Common myeloid progenitor, CD34-positive (primary cell): ENCODE measurements at regions not wholly inside any gene's neighbourhood (a gene's known extent, or its start where the extent isn't known, plus 50 kb on each side); places are given as distances from the start of the nearest gene placed in this dataset.
"Not testable (repeated sequence)": the region's sequence is repeated elsewhere in the genome, so short reads cannot be mapped to it uniquely, and the experiment has no call there.

Experiments used
- CTCF ChIA-PET: fragments of 350-600 bp; sonication (Branson Sonifier 250); formaldehyde crosslinking; loops from one replicate; lab custom pipeline; 2021; ENCODE audit warnings: antibody characterized with exemption; lab: Charles Lee
- POLR2A ChIA-PET: fragments of 350-600 bp; sonication (Branson Sonifier 250); formaldehyde crosslinking; loops from one replicate; lab custom pipeline; 2021; ENCODE audit warnings: antibody characterized with exemption; lab: Charles Lee
- DNase-seq, 3 donors: peaks; one replicate each; pipeline versions ENCODE4 v3.0.0 to v3.0.0-alpha.2; 2013
- H3K27ac ChIP-seq, 2 experiments: 1 replicate in 1 of 2; 2 replicates in 1 of 2; pipeline ENCODE4 v1.7.0; 2013; ENCODE audit warnings: inconsistent platforms in 2 of 2, low read length in 2 of 2, mild to moderate bottlenecking in 2 of 2, low read depth in 1 of 2, moderate library complexity in 1 of 2; ENCODE audit not compliant: severe bottlenecking in 2 of 2, insufficient read depth in 1 of 2, poor library complexity in 1 of 2
- H3K27me3 ChIP-seq, 5 experiments: replicated peaks in 2 of 5; 1 replicate in 3 of 5; 2 replicates in 2 of 5; pipeline versions ENCODE4 v1.6.1 to v1.7.0; 2013; ENCODE audit warnings: low read length in 4 of 5, mild to moderate bottlenecking in 2 of 5, moderate library complexity in 2 of 5, inconsistent platforms in 1 of 5; ENCODE audit not compliant: insufficient read depth in 5 of 5, control insufficient read depth in 4 of 5
- H3K36me3 ChIP-seq, 4 experiments: 1 replicate in 2 of 4; 2 replicates in 2 of 4; pipeline versions ENCODE4 v1.6.1 to v1.7.0; 2013; ENCODE audit warnings: low read length in 3 of 4, control low read depth in 1 of 4, mild to moderate bottlenecking in 1 of 4; ENCODE audit not compliant: control insufficient read depth in 4 of 4, insufficient read depth in 4 of 4
- H3K4me1 ChIP-seq, 4 experiments: 1 replicate in 3 of 4; 2 replicates in 1 of 4; pipeline versions ENCODE4 v1.6.1 to v1.7.1; 2013; ENCODE audit warnings: low read length in 3 of 4, mild to moderate bottlenecking in 3 of 4, control low read depth in 1 of 4, inconsistent platforms in 1 of 4, moderate library complexity in 1 of 4; ENCODE audit not compliant: control insufficient read depth in 4 of 4, insufficient read depth in 4 of 4; ENCODE audit errors: control extremely low read depth in 1 of 4
- H3K4me3 ChIP-seq, 7 experiments: 1 replicate in 4 of 7; 2 replicates in 3 of 7; pipeline versions ENCODE4 v1.5.1 to v1.7.0; 2013; ENCODE audit warnings: mild to moderate bottlenecking in 7 of 7, low read length in 6 of 7, moderate library complexity in 6 of 7, inconsistent platforms in 2 of 7, low read depth in 2 of 7, control low read depth in 1 of 7; ENCODE audit not compliant: insufficient read depth in 4 of 7, control insufficient read depth in 1 of 7; ENCODE audit errors: extremely low read depth in 1 of 7
- H3K9me3 ChIP-seq, 5 experiments: 1 replicate in 4 of 5; 2 replicates in 1 of 5; pipeline versions ENCODE4 v1.6.1 to v1.7.1; 2013; ENCODE audit warnings: low read length in 4 of 5, mild to moderate bottlenecking in 2 of 5, inconsistent platforms in 1 of 5, low read depth in 1 of 5, moderate library complexity in 1 of 5; ENCODE audit not compliant: control insufficient read depth in 4 of 5, insufficient read depth in 2 of 5; ENCODE audit errors: control extremely low read depth in 1 of 5
- whole genome bisulfite sequencing: methylation state at CpG from one replicate; pipeline ENCODE4 v1.1.5; 2013; ENCODE audit not compliant: insufficient coverage; 5-methylcytosine and 5-hydroxymethylcytosine counted together

GRCh38 chr3:67127254-67127653 is 129.1 kb downstream of the KBTBD8 start:
- H3K27me3 ChIP-seq: peaks cover 0 to 2% (median 0%) of the 10 kb centered on the region in 5 experiments
- no peak overlapping the region for H3K4me3 ChIP-seq
- POLR2A ChIA-PET: no interaction called here
- no peak for DNase-seq
- WGBS: 100% methylated on average over 1 of the region's 3 CpGs
- CTCF ChIA-PET: no interaction called here
- H3K9me3 ChIP-seq: peaks cover 0 to 5% (median 0%) of the 10 kb centered on the region in 5 experiments
- H3K27ac ChIP-seq: no peak overlapping the region
- no peaks in the 10 kb centered on the region for H3K4me1 ChIP-seq
- no peaks in the 10 kb centered on the region for H3K36me3 ChIP-seq

GRCh38 chr3:67142432-67142831 is 144.3 kb downstream of the KBTBD8 start:
- no peaks in the 10 kb centered on the region for H3K9me3 ChIP-seq
- H3K36me3 ChIP-seq: no peaks in the 10 kb centered on the region
- ChIA-PET POLR2A (no interaction called here), CTCF (no interaction called here)
- H3K4me3 ChIP-seq: no peak overlapping the region
- H3K27me3 ChIP-seq: no peaks in the 10 kb centered on the region
- no peaks in the 10 kb centered on the region for H3K4me1 ChIP-seq
- H3K27ac ChIP-seq: no peak overlapping the region
- WGBS: 85% methylated on average over 8 of the region's 8 CpGs
- DNase-seq: no peak

- H3K4me3 ChIP-seq: no peak overlapping the region
- H3K36me3 ChIP-seq: no peaks in the 10 kb centered on the region
- H3K27ac ChIP-seq: no peak overlapping the region
- no peak for DNase-seq
- no peaks in the 10 kb centered on the region for H3K27me3 ChIP-seq
- H3K9me3 ChIP-seq: no peaks in the 10 kb centered on the region
- 100% methylated on average over 1 of the region's 2 CpGs for WGBS
- ChIA-PET CTCF (interaction anchor here (0.6 kb wide), 1 partner anchor 327 kb away, joined by 3 read pairs; no protein-coding TSS in a partner anchor), POLR2A (no interaction called here)
- H3K4me1 ChIP-seq: no peaks in the 10 kb centered on the region
Measured at GRCh38 chr3:67145738-67146137, 147.6 kb downstream of the KBTBD8 start.

GRCh38 chr3:67154429-67154828 is 156.3 kb downstream of the KBTBD8 start:
- no peaks in the 10 kb centered on the region for H3K27me3 ChIP-seq
- WGBS: 73% methylated on average over 7 of the region's 8 CpGs

GRCh38 chr3:67167481-67167880 is 169.4 kb downstream of the KBTBD8 start:
- no peak overlapping the region for H3K27ac ChIP-seq
- no peaks in the 10 kb centered on the region for H3K36me3 ChIP-seq
- ChIA-PET POLR2A (no interaction called here), CTCF (no interaction called here)
- H3K4me3 ChIP-seq: no peak overlapping the region
- H3K9me3 ChIP-seq: no peaks in the 10 kb centered on the region
- no peak for DNase-seq
- H3K27me3 ChIP-seq: no peaks in the 10 kb centered on the region
- no CpG with 5 or more reads among the region's 3 CpGs for WGBS
- no peaks in the 10 kb centered on the region for H3K4me1 ChIP-seq

More at GRCh38 chr3:67154429-67154828, 156.3 kb downstream of the KBTBD8 start:
- Histone ChIP-seq H3K9me3 (peaks cover 0 to 3% (median 0%) of the 10 kb centered on the region in 5 experiments), H3K27ac (no peak overlapping the region), H3K4me1 (no peaks in the 10 kb centered on the region), H3K4me3 (no peak overlapping the region), H3K36me3 (no peaks in the 10 kb centered on the region)
- POLR2A ChIA-PET: no interaction called here
- DNase-seq: no peak
- CTCF ChIA-PET: no interaction called here

GRCh38 chr3:67171841-67172240 is 173.7 kb downstream of the KBTBD8 start:
- no peak overlapping the region for H3K4me3 ChIP-seq
- ChIA-PET POLR2A (no interaction called here), CTCF (interaction anchor here (0.6 kb wide), 1 partner anchor 16 kb away, joined by 3 read pairs; no protein-coding TSS in a partner anchor)
- WGBS: 100% methylated on average over 2 of the region's 2 CpGs
- H3K27ac ChIP-seq: no peak overlapping the region
- DNase-seq: no peak
- no peaks in the 10 kb centered on the region for H3K27me3 ChIP-seq
- no peaks in the 10 kb centered on the region for H3K4me1 ChIP-seq
- peaks cover 0 to 14% (median 4%) of the 10 kb centered on the region in 5 experiments for H3K9me3 ChIP-seq
- no peaks in the 10 kb centered on the region for H3K36me3 ChIP-seq

GRCh38 chr3:67173130-67173529 is 175.0 kb downstream of the KBTBD8 start:
- DNase-seq, H3K27me3 ChIP-seq, CTCF ChIA-PET, H3K36me3 ChIP-seq, POLR2A ChIA-PET, H3K4me1 ChIP-seq, H3K4me3 ChIP-seq, H3K27ac ChIP-seq: not testable (repeated sequence)
- H3K9me3 ChIP-seq: peaks cover 0 to 14% (median 4%) of the 10 kb centered on the region in 5 experiments
- 90% methylated on average over 2 of the region's 3 CpGs for WGBS
